ENCODE measurements at regions not wholly inside any gene's neighbourhood (a gene's known extent, or its start where the extent isn't known, plus 50 kb on each side); places are given as distances from the start of the nearest gene placed in this dataset.

DNA sequence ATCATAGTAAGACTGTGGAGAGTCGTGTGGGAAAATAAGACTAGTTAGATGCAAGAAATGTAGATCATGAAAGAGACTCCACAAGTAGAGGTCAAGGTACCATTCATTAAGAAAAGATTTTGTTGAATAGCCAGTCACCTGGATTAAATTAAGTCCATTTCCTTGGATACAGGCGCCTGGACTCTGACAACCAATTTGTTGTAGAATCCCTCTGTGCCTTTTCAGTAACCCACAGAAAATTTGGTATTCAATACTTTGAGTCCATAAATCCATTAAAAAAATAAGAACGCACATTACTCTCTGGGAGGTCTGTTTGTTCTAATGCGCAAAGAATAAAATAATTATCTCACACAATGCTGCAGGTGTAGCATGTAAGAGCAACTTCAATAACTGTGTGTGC lies 469.4 kb downstream of the KLF12 start:
- intact Hi-C loops (cut with micrococcal nuclease; ENCODE audit: unreplicated experiment), result no loop called here
- no peak overlapping the region for H3K4me3 Mint-ChIP-seq (ENCODE audit: unreplicated experiment)
- TF ChIP-seq, protein P1, sequence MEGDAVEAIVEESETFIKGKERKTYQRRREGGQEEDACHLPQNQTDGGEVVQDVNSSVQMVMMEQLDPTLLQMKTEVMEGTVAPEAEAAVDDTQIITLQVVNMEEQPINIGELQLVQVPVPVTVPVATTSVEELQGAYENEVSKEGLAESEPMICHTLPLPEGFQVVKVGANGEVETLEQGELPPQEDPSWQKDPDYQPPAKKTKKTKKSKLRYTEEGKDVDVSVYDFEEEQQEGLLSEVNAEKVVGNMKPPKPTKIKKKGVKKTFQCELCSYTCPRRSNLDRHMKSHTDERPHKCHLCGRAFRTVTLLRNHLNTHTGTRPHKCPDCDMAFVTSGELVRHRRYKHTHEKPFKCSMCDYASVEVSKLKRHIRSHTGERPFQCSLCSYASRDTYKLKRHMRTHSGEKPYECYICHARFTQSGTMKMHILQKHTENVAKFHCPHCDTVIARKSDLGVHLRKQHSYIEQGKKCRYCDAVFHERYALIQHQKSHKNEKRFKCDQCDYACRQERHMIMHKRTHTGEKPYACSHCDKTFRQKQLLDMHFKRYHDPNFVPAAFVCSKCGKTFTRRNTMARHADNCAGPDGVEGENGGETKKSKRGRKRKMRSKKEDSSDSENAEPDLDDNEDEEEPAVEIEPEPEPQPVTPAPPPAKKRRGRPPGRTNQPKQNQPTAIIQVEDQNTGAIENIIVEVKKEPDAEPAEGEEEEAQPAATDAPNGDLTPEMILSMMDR (IDR thresholded peaks at IDR 0.05; ENCODE audit: insufficient read depth in 1 of 2, low read depth in 1 of 2, low read length in 1 of 2, severe bottlenecking in 1 of 2, unreplicated experiment in 1 of 2), result no peak
- no TSS peak for BruUV-seq (replicated peaks)
- Histone ChIP-seq H3K4me3 (ENCODE audit: low read depth, low read length) (no peak overlapping the region), H3K36me3 (ENCODE audit: control insufficient read depth, insufficient read depth, low read length) (no peaks in the 10 kb centered on the region), H3K4me1 (no peaks in the 10 kb centered on the region), H3K9me3 (no peaks in the 10 kb centered on the region), H3K27me3 (replicated peaks; ENCODE audit: control insufficient read depth, insufficient read depth, low read length) (no peaks in the 10 kb centered on the region)
- no peak overlapping the region for H3K27ac Mint-ChIP-seq (ENCODE audit: unreplicated experiment)
- POLR2A ChIA-PET, result no interaction called here
- CTCF ChIA-PET, result no interaction called here
- H3K36me3 Mint-ChIP-seq (ENCODE audit: insufficient read depth, unreplicated experiment), result no peaks in the 10 kb centered on the region
- H3K27me3 Mint-ChIP-seq (ENCODE audit: insufficient read depth, unreplicated experiment), result no peaks in the 10 kb centered on the region
- H3K9me3 Mint-ChIP-seq (ENCODE audit: unreplicated experiment), result peaks cover 10% of the 10 kb centered on the region
- DNase-seq, result no peak
- peaks cover 3% of the 10 kb centered on the region for H3K4me1 Mint-ChIP-seq (ENCODE audit: low read depth, unreplicated experiment)

DNA sequence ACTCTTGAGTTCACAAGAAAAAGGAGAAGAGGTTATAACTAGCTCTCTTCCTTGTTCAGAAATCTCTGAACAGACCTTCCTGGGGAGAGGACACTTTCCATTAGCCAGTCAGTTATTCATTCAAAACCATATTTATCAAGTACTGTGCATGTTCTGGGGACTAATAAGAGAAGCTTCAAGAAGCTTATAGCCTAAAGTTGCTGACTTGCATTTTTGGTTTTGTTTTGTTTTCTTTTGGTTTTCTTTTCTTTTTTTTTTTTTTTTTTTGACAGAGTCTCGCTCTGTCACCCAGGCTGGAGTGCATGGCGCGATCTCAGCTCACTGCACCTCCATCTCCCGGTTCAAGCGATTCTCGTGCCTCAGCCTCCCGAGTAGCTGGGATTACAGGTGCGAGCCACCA lies 471.4 kb downstream of the KLF12 start:
- Histone ChIP-seq H3K4me1 (no peaks in the 10 kb centered on the region), H3K36me3 (ENCODE audit: control insufficient read depth, insufficient read depth, low read length) (no peaks in the 10 kb centered on the region), H3K4me3 (ENCODE audit: low read depth, low read length) (no peak overlapping the region), H3K27me3 (replicated peaks; ENCODE audit: control insufficient read depth, insufficient read depth, low read length) (no peaks in the 10 kb centered on the region), H3K9me3 (no peaks in the 10 kb centered on the region)
- no peak overlapping the region for H3K4me3 Mint-ChIP-seq (ENCODE audit: unreplicated experiment)
- no peaks in the 10 kb centered on the region for H3K27me3 Mint-ChIP-seq (ENCODE audit: insufficient read depth, unreplicated experiment)
- intact Hi-C loops (cut with micrococcal nuclease; ENCODE audit: unreplicated experiment), result no loop called here
- DNase-seq, result no peak
- CTCF ChIA-PET, result no interaction called here
- H3K9me3 Mint-ChIP-seq (ENCODE audit: unreplicated experiment), result peaks cover 10% of the 10 kb centered on the region
- H3K4me1 Mint-ChIP-seq (ENCODE audit: low read depth, unreplicated experiment), result peaks cover 5% of the 10 kb centered on the region
- H3K27ac Mint-ChIP-seq (ENCODE audit: unreplicated experiment), result no peak overlapping the region
- POLR2A ChIA-PET, result no interaction called here
- TF ChIP-seq, protein P1 (IDR thresholded peaks at IDR 0.05; ENCODE audit: insufficient read depth in 1 of 2, low read depth in 1 of 2, low read length in 1 of 2, severe bottlenecking in 1 of 2, unreplicated experiment in 1 of 2), result no peak
- H3K36me3 Mint-ChIP-seq (ENCODE audit: insufficient read depth, unreplicated experiment), result no peaks in the 10 kb centered on the region
- BruUV-seq (replicated peaks), result no TSS peak

DNA sequence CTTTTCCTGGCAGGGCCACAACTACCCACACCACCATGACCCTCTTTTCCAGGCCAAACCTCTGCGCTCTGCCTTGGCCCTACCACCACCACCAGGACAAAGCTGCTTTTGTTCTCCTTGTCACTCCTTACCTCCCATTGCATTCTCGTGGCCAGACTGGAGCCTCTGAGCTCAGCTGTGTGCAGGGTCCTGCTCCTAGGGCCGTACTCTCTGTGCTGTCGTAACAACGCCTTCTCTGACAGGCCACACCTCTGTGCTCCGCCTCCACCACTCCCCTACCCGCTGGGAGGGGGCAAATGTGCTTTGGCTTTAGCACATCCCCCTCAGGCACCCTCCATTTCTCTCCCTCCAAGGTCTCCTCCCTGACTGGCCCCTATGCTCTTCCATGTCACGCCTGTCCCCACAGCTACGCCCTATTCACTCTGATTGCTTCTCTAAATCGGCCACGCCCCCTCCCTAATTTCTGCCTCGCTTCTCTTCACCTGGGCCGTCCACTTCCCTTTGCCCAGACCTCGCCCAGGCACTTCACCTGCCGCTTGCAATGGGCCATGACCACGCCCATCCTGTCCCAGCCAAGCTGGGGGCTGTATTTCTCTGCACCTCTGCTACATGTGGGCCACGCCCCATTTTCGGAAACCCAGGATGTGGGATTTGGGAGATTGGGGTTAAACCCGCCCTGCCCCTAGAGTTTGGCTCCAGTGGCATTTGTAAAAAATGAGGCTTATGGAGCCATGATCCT lies 472.3 kb downstream of the KLF12 start:
- Mint-ChIP-seq H3K27me3 (ENCODE audit: insufficient read depth, unreplicated experiment) (no peaks in the 10 kb centered on the region), H3K27ac (ENCODE audit: unreplicated experiment) (no peak overlapping the region), H3K36me3 (ENCODE audit: insufficient read depth, unreplicated experiment) (no peaks in the 10 kb centered on the region), H3K4me3 (ENCODE audit: unreplicated experiment) (no peak overlapping the region), H3K4me1 (ENCODE audit: low read depth, unreplicated experiment) (peaks cover 5% of the 10 kb centered on the region), H3K9me3 (ENCODE audit: unreplicated experiment) (peaks cover 10% of the 10 kb centered on the region)
- no peaks in the 10 kb centered on the region for H3K9me3 ChIP-seq
- no peaks in the 10 kb centered on the region for H3K27me3 ChIP-seq (replicated peaks; ENCODE audit: control insufficient read depth, insufficient read depth, low read length)
- no TSS peak for BruUV-seq (replicated peaks)
- H3K4me1 ChIP-seq, result no peaks in the 10 kb centered on the region
- H3K36me3 ChIP-seq (ENCODE audit: control insufficient read depth, insufficient read depth, low read length), result no peaks in the 10 kb centered on the region
- ChIA-PET POLR2A (no interaction called here), CTCF (no interaction called here)
- TF ChIP-seq, protein P1 (IDR thresholded peaks at IDR 0.05; ENCODE audit: insufficient read depth in 1 of 2, low read depth in 1 of 2, low read length in 1 of 2, severe bottlenecking in 1 of 2, unreplicated experiment in 1 of 2), result no peak
- no peak overlapping the region for H3K4me3 ChIP-seq (ENCODE audit: low read depth, low read length)
- DNase-seq, result no peak
- intact Hi-C loops (cut with micrococcal nuclease; ENCODE audit: unreplicated experiment), result no loop called here

All from Caco-2 (cell line).